IMR-90 (cell line): ENCODE measurements at regions not wholly inside any gene's neighbourhood (a gene's known extent, or its start where the extent isn't known, plus 50 kb on each side); places are given as distances from the start of the nearest gene placed in this dataset.

ENCODE experiments used
- ATAC-seq: fragments of 200-7000 bp; cut with Tn5 transposase; 2 replicates; pipeline ENCODE4 v1.9.1; 2020; ENCODE audit warnings: low read depth, mild to moderate bottlenecking, moderate library complexity
- BruUV-seq: library from RNA; stranded (reverse); fragments of 400-500 nt; replicated peaks from 2 replicates; lab custom pipeline; 2021; lab: Mats Ljungman, UMichigan
- CTCF ChIA-PET: fragments of 300-600 bp; formaldehyde crosslinking; extraction: SDS; loops from one replicate; lab custom pipeline; 2021; ENCODE audit warnings: antibody characterized with exemption; lab: Yijun Ruan, JAX
- POLR2A ChIA-PET: fragments of 300-600 bp; sonication (Branson Sonifier 250); formaldehyde crosslinking; loops from one replicate; lab custom pipeline; 2022; ENCODE audit warnings: antibody characterized with exemption; ENCODE audit not compliant: unreplicated experiment; lab: Charles Lee
- DNase-seq: peaks from one replicate; pipeline ENCODE4 v3.0.0; 2013
- H2AFZ ChIP-seq: replicated peaks from 2 replicates; pipeline ENCODE3; 2013; ENCODE audit warnings: low read length, mild to moderate bottlenecking; ENCODE audit not compliant: poor library complexity
- H2AK5ac ChIP-seq: 2 replicates; pipeline ENCODE4 v1.6.1; 2013; ENCODE audit warnings: low read depth, low read length, inconsistent platforms
- H2AK9ac ChIP-seq: replicated peaks from 2 replicates; pipeline ENCODE3; 2013; ENCODE audit warnings: mild to moderate bottlenecking, low read depth, low read length, moderate library complexity; ENCODE audit not compliant: poor library complexity
- H2BK120ac ChIP-seq: 2 replicates; pipeline ENCODE4 v1.6.1; 2013; ENCODE audit warnings: low read depth, low read length, inconsistent platforms
- H2BK15ac ChIP-seq: 3 replicates; pipeline ENCODE4 v1.6.1; 2013; ENCODE audit warnings: low read depth, low read length, inconsistent platforms
- H2BK20ac ChIP-seq: 2 replicates; pipeline ENCODE4 v1.6.1; 2013; ENCODE audit warnings: low read depth, mild to moderate bottlenecking, inconsistent platforms, low read length, moderate library complexity
- H2BK5ac ChIP-seq: 2 replicates; pipeline ENCODE4 v1.6.1; 2013; ENCODE audit warnings: mild to moderate bottlenecking, low read depth, low read length, inconsistent platforms; ENCODE audit not compliant: poor library complexity, severe bottlenecking
- H3K14ac ChIP-seq: replicated peaks from 2 replicates; pipeline ENCODE4 v1.6.1; 2013; ENCODE audit warnings: low read depth, low read length, inconsistent platforms
- H3K18ac ChIP-seq: 2 replicates; pipeline ENCODE4 v1.6.1; 2013; ENCODE audit warnings: low read depth, low read length, control low read depth
- H3K23ac ChIP-seq: 2 replicates; pipeline ENCODE4 v1.6.1; 2013; ENCODE audit warnings: low read depth, low read length, inconsistent platforms
- H3K27ac ChIP-seq: 2 replicates; pipeline ENCODE4 v1.5.1; 2013; ENCODE audit warnings: mild to moderate bottlenecking, control low read depth, low read length; ENCODE audit not compliant: insufficient read depth
- H3K27me3 ChIP-seq: 2 replicates; pipeline ENCODE4 v1.6.1; 2013; ENCODE audit warnings: low read length; ENCODE audit not compliant: control insufficient read depth, insufficient read depth
- H3K36me3 ChIP-seq: 2 replicates; pipeline ENCODE4 v1.6.1; 2013; ENCODE audit warnings: low read length, mixed read lengths; ENCODE audit not compliant: control insufficient read depth, insufficient read depth
- H3K4ac ChIP-seq: 2 replicates; pipeline ENCODE4 v1.6.1; 2013; ENCODE audit warnings: low read depth, low read length, inconsistent platforms
- H3K4me1 ChIP-seq: 2 replicates; pipeline ENCODE4 v1.6.1; 2013; ENCODE audit warnings: low read length, mixed read lengths; ENCODE audit not compliant: control insufficient read depth, insufficient read depth
- H3K4me2 ChIP-seq: 2 replicates; pipeline ENCODE4 v1.6.1; 2013; ENCODE audit warnings: low read depth, mild to moderate bottlenecking, control low read depth, low read length, moderate library complexity
- H3K4me3 ChIP-seq: 2 replicates; pipeline ENCODE4 v1.5.1; 2013; ENCODE audit warnings: low read depth, mild to moderate bottlenecking, control low read depth, low read length, moderate library complexity; ENCODE audit not compliant: insufficient read depth
- H3K56ac ChIP-seq: 2 replicates; pipeline ENCODE4 v1.6.1; 2013; ENCODE audit warnings: low read length, inconsistent platforms; ENCODE audit not compliant: insufficient read depth; ENCODE audit errors: extremely low read depth
- H3K79me1 ChIP-seq, 2 experiments: 2 replicates each; pipeline ENCODE4 v1.6.1; 2013; ENCODE audit warnings: low read length in 2 of 2, inconsistent platforms in 1 of 2, low read depth in 1 of 2
- H3K9ac ChIP-seq: 2 replicates; pipeline ENCODE4 v1.6.1; 2013; ENCODE audit warnings: low read depth, low read length, control low read depth
- H3K9me1 ChIP-seq: 2 replicates; pipeline ENCODE4 v1.6.1; 2013; ENCODE audit warnings: low read length, inconsistent platforms; ENCODE audit not compliant: insufficient read depth
- H3K9me3 ChIP-seq: 2 replicates; pipeline ENCODE4 v1.6.1; 2013; ENCODE audit warnings: low read length; ENCODE audit not compliant: control insufficient read depth, insufficient read depth
- H4K20me1 ChIP-seq: 2 replicates; pipeline ENCODE4 v1.6.1; 2013; ENCODE audit warnings: low read length, inconsistent platforms; ENCODE audit not compliant: insufficient read depth
- H4K5ac ChIP-seq: 2 replicates; pipeline ENCODE4 v1.6.1; 2013; ENCODE audit warnings: mild to moderate bottlenecking, low read depth, low read length, control low read depth
- H4K8ac ChIP-seq, 2 experiments: 2 replicates each; pipeline ENCODE4 v1.6.1; 2013; ENCODE audit warnings: low read depth in 2 of 2, low read length in 2 of 2, control low read depth in 1 of 2, inconsistent platforms in 1 of 2
- H4K91ac ChIP-seq: 2 replicates; pipeline ENCODE4 v1.6.1; 2013; ENCODE audit warnings: low read depth, low read length, inconsistent platforms; ENCODE audit not compliant: insufficient read depth
- BHLHE40 ChIP-seq: fragments of 150-350 bp; IDR thresholded peaks from 2 replicates; pipeline ENCODE4 v1.6.1; 2016; ENCODE audit warnings: mild to moderate bottlenecking, low read depth, low read length
- CEBPB ChIP-seq: IDR thresholded peaks from 2 replicates; pipeline ENCODE4 v1.6.1; 2012; ENCODE audit warnings: low read depth, low read length, improper control_type of control experiment
- CHD1 ChIP-seq: IDR thresholded peaks from 2 replicates; pipeline ENCODE4 v1.6.1; 2012; ENCODE audit warnings: low read depth, low read length, improper control_type of control experiment
- CTCF ChIP-seq: conservative IDR thresholded peaks from 2 replicates; pipeline ENCODE4 v1.5.1; 2012; ENCODE audit warnings: mild to moderate bottlenecking, low read depth, low read length, improper control_type of control experiment
- ELK1 ChIP-seq: fragments of 150-350 bp; IDR thresholded peaks from 2 replicates; pipeline ENCODE4 v1.6.1; 2016; ENCODE audit warnings: low read depth, mild to moderate bottlenecking, low read length, moderate library complexity, borderline replicate concordance
- MAFK ChIP-seq: IDR thresholded peaks from 2 replicates; pipeline ENCODE4 v1.6.1; 2012; ENCODE audit warnings: low read depth, low read length, improper control_type of control experiment
- MAZ ChIP-seq: IDR thresholded peaks from 2 replicates; pipeline ENCODE4 v1.6.1; 2012; ENCODE audit warnings: low read depth, mild to moderate bottlenecking, low read length, improper control_type of control experiment, moderate library complexity, borderline replicate concordance
- MXI1 ChIP-seq: IDR thresholded peaks from 2 replicates; pipeline ENCODE4 v1.6.1; 2012; ENCODE audit warnings: low read depth, mild to moderate bottlenecking, low read length, moderate library complexity, borderline replicate concordance
- NFE2L2 ChIP-seq: fragments of 150-350 bp; IDR thresholded peaks from 2 replicates; pipeline ENCODE4 v1.6.1; 2016; ENCODE audit warnings: low read depth, mild to moderate bottlenecking, low read length
- POLR2A ChIP-seq: IDR thresholded peaks from 2 replicates; pipeline ENCODE4 v1.6.1; 2012; ENCODE audit warnings: mild to moderate bottlenecking, low read depth, low read length
- RCOR1 ChIP-seq: IDR thresholded peaks from 2 replicates; pipeline ENCODE4 v1.6.1; 2012; ENCODE audit warnings: mild to moderate bottlenecking, low read length, improper control_type of control experiment; ENCODE audit not compliant: insufficient replicate concordance
- RFX5 ChIP-seq: IDR thresholded peaks from 2 replicates; pipeline ENCODE4 v1.8.0; 2012; ENCODE audit warnings: low read depth, mild to moderate bottlenecking, low read length, moderate library complexity
- SMC3 ChIP-seq: fragments of 150-350 bp; IDR thresholded peaks from 2 replicates; pipeline ENCODE4 v1.6.1; 2016; ENCODE audit warnings: low read depth, mild to moderate bottlenecking, antibody characterized with exemption, low read length, moderate library complexity
- USF2 ChIP-seq: fragments of 150-350 bp; IDR thresholded peaks from 2 replicates; pipeline ENCODE4 v1.6.1; 2017; ENCODE audit warnings: mild to moderate bottlenecking, antibody characterized with exemption, low read length, low read depth
- WGBS, 2 experiments: methylation state at CpG; one replicate each; pipeline versions ENCODE4 v1.1.5 to v1.1.7; 2013; ENCODE audit warnings: missing lambda C conversion rate in 2 of 2; ENCODE audit not compliant: insufficient read length in 1 of 2; ENCODE audit errors: extremely low coverage in 2 of 2; 5-methylcytosine and 5-hydroxymethylcytosine counted together
- dilution Hi-C: fragments of 300-500 bp; cut with HindIII; formaldehyde crosslinking; loops from one replicate; pipeline ENCODE4 v1.14.3; 2018; ENCODE audit warnings: low sequenced_read_pairs; ENCODE audit not compliant: unreplicated experiment
- in situ Hi-C: fragments of 300-500 bp; cut with MboI; formaldehyde crosslinking; loops from 3 replicates; pipeline ENCODE4 v1.14.3; 2019; ENCODE audit warnings: low sequenced_read_pairs, inconsistent platforms, mixed read lengths
- intact Hi-C: fragments of 100-400 bp; cut with micrococcal nuclease; formaldehyde crosslinking; loops from 2 replicates; pipeline ENCODE4 v1.10.0; 2022

DNA sequence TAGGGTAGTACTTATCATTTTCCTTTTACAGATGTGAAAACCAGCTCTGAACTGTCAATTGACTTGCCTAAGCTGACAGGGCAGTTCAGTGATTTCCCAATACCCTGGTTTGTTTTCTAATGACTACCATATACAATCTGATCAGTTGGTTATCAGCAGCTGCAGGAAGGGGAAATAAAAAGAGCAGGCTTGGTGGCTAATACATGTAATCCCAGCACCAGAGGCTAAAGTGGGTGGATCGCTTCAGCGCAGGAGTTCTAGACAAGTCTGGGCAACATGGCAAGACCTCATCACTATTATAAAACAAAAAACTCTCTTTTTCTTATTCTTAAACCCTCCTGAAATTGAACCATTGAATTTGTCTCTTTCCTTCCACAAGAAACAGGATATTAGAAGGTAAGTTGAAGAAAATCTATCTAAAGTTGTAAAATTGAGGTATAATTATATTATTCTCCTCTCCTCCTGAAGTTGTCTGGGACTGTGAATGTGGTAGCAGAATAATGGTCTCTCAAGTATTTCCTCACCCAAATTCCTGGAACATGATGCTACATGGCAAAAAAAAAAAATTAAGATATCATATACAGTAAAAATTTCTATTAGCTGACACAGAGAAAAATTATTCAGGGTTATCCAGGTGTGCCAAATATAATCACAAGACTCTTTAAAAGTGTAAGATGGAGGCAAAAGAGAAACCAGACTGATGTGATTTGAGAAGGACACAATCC, 1441.6 kb downstream of the SUCLG1 start:
- WGBS, 2 experiments: no CpG with 5 or more reads among the region's 2 CpGs
- no peak overlapping the region for H3K4me2 ChIP-seq
- H3K4me3 ChIP-seq: no peak overlapping the region
- no peak overlapping the region for H2BK120ac ChIP-seq
- H3K27me3 ChIP-seq: no peaks in the 10 kb centered on the region
- H3K79me1 ChIP-seq: no peaks in the 10 kb centered on the region
- H2BK5ac ChIP-seq: no peak overlapping the region
- no peak overlapping the region for H2AFZ ChIP-seq
- H4K5ac ChIP-seq: no peak overlapping the region
- DNase-seq (no peak), ATAC-seq (no peak)
- no peaks in the 10 kb centered on the region for H3K4me1 ChIP-seq
- ChIA-PET CTCF (no interaction called here), POLR2A (no interaction called here)
- H4K20me1 ChIP-seq: no peaks in the 10 kb centered on the region
- H4K8ac ChIP-seq: no peak overlapping the region
- no peak overlapping the region for H2AK5ac ChIP-seq
- no peaks in the 10 kb centered on the region for H3K9me1 ChIP-seq
- dilution Hi-C loops (no loop called here), intact Hi-C loops (no loop called here), in situ Hi-C loops (no loop called here)
- no peak overlapping the region for H2BK20ac ChIP-seq
- no peak overlapping the region for H2BK15ac ChIP-seq
- no peak for TF ChIP-seq MXI1
- no peak for TF ChIP-seq RFX5
- no peak for TF ChIP-seq CEBPB
- TF ChIP-seq SMC3: no peak
- no peak for TF ChIP-seq MAFK
- TF ChIP-seq MAZ: no peak
- no peak for TF ChIP-seq ELK1
- no peak for TF ChIP-seq CHD1
- TF ChIP-seq RCOR1: no peak
- no peak for TF ChIP-seq NFE2L2
- no peak for TF ChIP-seq POLR2A
- no peak for TF ChIP-seq USF2
- TF ChIP-seq CTCF: no peak
- no peak for TF ChIP-seq BHLHE40
- no peak overlapping the region for H3K56ac ChIP-seq
- no peak overlapping the region for H3K18ac ChIP-seq
- no peaks in the 10 kb centered on the region for H3K9me3 ChIP-seq
- no peak overlapping the region for H3K9ac ChIP-seq
- no peaks in the 10 kb centered on the region for H3K36me3 ChIP-seq
- no peak overlapping the region for H3K23ac ChIP-seq
- H3K4ac ChIP-seq: no peak overlapping the region
- H4K91ac ChIP-seq: no peak overlapping the region
- no peak overlapping the region for H3K27ac ChIP-seq
- H3K14ac ChIP-seq: no peak overlapping the region
- H2AK9ac ChIP-seq: no peak overlapping the region
- BruUV-seq: no TSS peak
